Transverse colon (tissue), 4 donors: ENCODE measurements at regions not wholly inside any gene's neighbourhood (a gene's known extent, or its start where the extent isn't known, plus 50 kb on each side); places are given as distances from the start of the nearest gene placed in this dataset.

Source experiments
- DNase-seq: peaks from one replicate; pipeline ENCODE4 v3.0.0-alpha.2; 2019
- H3K27ac ChIP-seq, 4 donors: fragments of 200-600 bp; sonication (generic); 2 replicates each; pipeline ENCODE4 v1.5.1; 2016 to 2018; ENCODE audit warnings: inconsistent platforms in 4 of 4
- H3K27me3 ChIP-seq: fragments of 200-600 bp; sonication (generic); 2 replicates; pipeline ENCODE4 v1.5.1; 2017; ENCODE audit warnings: inconsistent platforms
- H3K36me3 ChIP-seq, 4 donors: fragments of 200-600 bp; sonication (generic); 2 replicates each; pipeline ENCODE4 v1.5.1; 2017 to 2019; ENCODE audit warnings: inconsistent platforms in 4 of 4
- H3K4me1 ChIP-seq, 4 donors: fragments of 200-600 bp; sonication (generic); 2 replicates each; pipeline ENCODE4 v1.5.1; 2017 to 2020; ENCODE audit warnings: inconsistent platforms in 4 of 4
- H3K4me3 ChIP-seq, 4 donors: fragments of 200-600 bp; sonication (generic); 1 replicate in 1 of 4; 2 replicates in 3 of 4; pipeline versions ENCODE4 v1.5.1 to v1.6.1; 2017 to 2019; ENCODE audit warnings: inconsistent platforms in 4 of 4
- H3K9me3 ChIP-seq, 2 donors: fragments of 200-600 bp; sonication (generic); 2 replicates each; pipeline ENCODE4 v1.5.1; 2017 to 2019; ENCODE audit warnings: inconsistent platforms in 2 of 2
- CTCF ChIP-seq, 5 experiments: fragments of 200-600 bp in 3 of 5; fragments of 450-650 bp in 2 of 5; sonication (generic) in 3 of 5; IDR thresholded peaks; 1 replicate in 2 of 5; 2 replicates in 3 of 5; pipeline ENCODE4 v1.5.1; 2016 to 2017; ENCODE audit warnings: antibody characterized with exemption in 5 of 5, inconsistent platforms in 3 of 5, mild to moderate bottlenecking in 2 of 5, moderate library complexity in 1 of 5
- EP300 ChIP-seq: sonication (generic); formaldehyde crosslinking; IDR thresholded peaks from one replicate; pipeline ENCODE4 v1.6.1; 2017; ENCODE audit warnings: antibody characterized with exemption, low read depth
- POLR2A ChIP-seq: fragments of 450-650 bp; IDR thresholded peaks from one replicate; pipeline ENCODE4 v1.6.1; 2016; ENCODE audit warnings: antibody characterized with exemption, mild to moderate bottlenecking, moderate library complexity
- POLR2AphosphoS5 ChIP-seq, 3 donors: sonication (generic); formaldehyde crosslinking; IDR thresholded peaks; one replicate each; pipeline ENCODE4 v1.6.1; 2016; ENCODE audit warnings: antibody characterized with exemption in 3 of 3
- WGBS, 2 donors: methylation state at CpG; one replicate each; pipeline ENCODE4 v1.1.5; 2018; ENCODE audit warnings: low coverage in 1 of 2; 5-methylcytosine and 5-hydroxymethylcytosine counted together
- in situ Hi-C, 4 donors: fragments of 200-750 bp; cut with MboI; loops; one replicate each; pipeline versions ENCODE4 v1.15.0 to v1.15.1; 2017; ENCODE audit warnings: low sequenced_read_pairs in 3 of 4, low pct_ligation_motif_present in 1 of 4, low pct_unique_long_range_greater_than_20kb in 1 of 4
- intact Hi-C: fragments of 100-400 bp; cut with DNase I; formaldehyde crosslinking; loops from one replicate; pipeline ENCODE4 v1.15.1; 2023; ENCODE audit warnings: low total_unique reads

GRCh38 chr13:76724421-76724820 lies 161.8 kb downstream of the KCTD12 start:
- WGBS, 2 donors = 65 to 72% methylated on average over 2 of the region's 2 CpGs
- intact Hi-C loops (no loop called here), in situ Hi-C loops (no loop called here)
- no peaks in the 10 kb centered on the region for H3K27me3 ChIP-seq
- no peak for DNase-seq
- H3K36me3 ChIP-seq = no peaks in the 10 kb centered on the region
- no peaks in the 10 kb centered on the region for H3K9me3 ChIP-seq
- no peak for TF ChIP-seq POLR2AphosphoS5 (IDR thresholded peaks at IDR 0.05)
- no peak for TF ChIP-seq CTCF (IDR thresholded peaks at IDR 0.05)
- TF ChIP-seq EP300 = no peak
- TF ChIP-seq POLR2A = no peak
- H3K4me3 ChIP-seq = no peak overlapping the region
- peaks cover 0 to 9% (median 3%) of the 10 kb centered on the region in 4 donors for H3K4me1 ChIP-seq
- no peak overlapping the region for H3K27ac ChIP-seq

DNA sequence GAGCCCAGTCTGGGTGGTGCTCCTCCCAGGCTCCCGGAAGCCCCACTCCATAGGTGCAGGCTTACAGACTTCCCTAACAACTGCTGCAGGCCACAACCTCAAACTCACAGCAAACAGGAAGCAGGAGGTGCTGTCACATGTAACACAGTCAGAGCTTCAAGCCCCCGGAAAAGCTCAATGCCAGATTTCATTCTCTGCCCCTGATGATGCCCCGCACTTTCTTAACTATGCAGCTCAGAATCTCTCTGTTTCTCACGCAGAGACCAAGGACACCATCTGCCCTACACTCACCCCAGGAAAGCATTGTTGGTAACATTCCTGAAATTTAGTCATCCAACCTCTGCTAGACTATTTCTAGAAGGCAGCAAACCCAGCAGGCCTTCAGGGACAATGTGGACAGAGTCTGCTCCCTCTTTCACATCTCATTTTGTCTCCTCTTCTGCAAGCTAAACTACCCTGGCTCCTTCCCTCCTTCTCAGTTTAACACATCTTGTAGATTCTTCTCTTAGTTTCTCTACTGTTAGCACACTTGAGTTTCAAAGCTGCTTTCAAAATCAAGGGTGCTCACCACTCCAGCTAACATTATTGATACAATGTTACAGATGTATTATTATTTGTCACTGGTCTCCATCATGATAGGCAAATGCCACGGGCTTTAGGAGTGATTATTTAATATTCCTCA lies 162.5 kb downstream of the KCTD12 start:
- DNase-seq = peak; percentile 11
- whole genome bisulfite sequencing, 2 donors = 71 to 91% methylated on average over 1 to 5 of the region's 5 CpGs
- intact Hi-C loops = no loop called here

DNA sequence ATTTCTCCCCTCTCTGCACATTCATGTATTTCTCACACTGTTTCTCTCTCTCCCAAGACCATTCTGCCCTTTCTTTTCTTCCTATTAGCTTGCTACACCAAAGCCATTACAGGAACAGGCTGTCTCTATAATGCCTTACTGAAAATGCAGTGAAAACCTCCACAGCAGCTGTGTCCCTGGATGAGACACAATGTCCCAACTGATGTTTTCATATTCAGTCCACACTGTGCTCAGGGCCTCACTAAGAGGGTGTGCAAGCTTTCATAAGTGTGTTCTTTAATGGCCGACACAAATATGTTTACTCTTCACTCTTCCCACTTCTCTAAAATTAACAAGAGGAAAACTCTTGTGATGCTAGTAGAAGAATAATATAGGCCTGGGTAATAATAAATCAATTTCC lies 163.4 kb downstream of the KCTD12 start:
- TF ChIP-seq CTCF (IDR thresholded peaks at IDR 0.05) = no peak
- TF ChIP-seq POLR2AphosphoS5 (IDR thresholded peaks at IDR 0.05) = no peak
- no peak for TF ChIP-seq EP300
- no peak for TF ChIP-seq POLR2A
- 73 to 79% methylated on average over 1 of the region's 1 CpG for WGBS, 2 donors
- Histone ChIP-seq H3K27me3 (no peaks in the 10 kb centered on the region), H3K9me3 (no peaks in the 10 kb centered on the region), H3K4me1 (peaks cover 0 to 9% (median 3%) of the 10 kb centered on the region in 4 donors), H3K27ac (no peak overlapping the region), H3K36me3 (no peaks in the 10 kb centered on the region), H3K4me3 (no peak overlapping the region)
- intact Hi-C loops (no loop called here), in situ Hi-C loops (no loop called here)
- DNase-seq = no peak

More for the DNA sequence above, 162.5 kb downstream of the KCTD12 start:
- Histone ChIP-seq H3K4me1 (peaks cover 0 to 9% (median 3%) of the 10 kb centered on the region in 4 donors), H3K4me3 (no peak overlapping the region), H3K27ac (peak overlapping the region in 1 of 4 donors; percentile 21), H3K27me3 (no peaks in the 10 kb centered on the region), H3K36me3 (no peaks in the 10 kb centered on the region), H3K9me3 (no peaks in the 10 kb centered on the region)
- TF ChIP-seq CTCF (IDR thresholded peaks at IDR 0.05) = no peak
- no peak for TF ChIP-seq POLR2AphosphoS5 (IDR thresholded peaks at IDR 0.05)
- no peak for TF ChIP-seq POLR2A
- TF ChIP-seq EP300 = no peak
- in situ Hi-C loops = no loop called here

DNA sequence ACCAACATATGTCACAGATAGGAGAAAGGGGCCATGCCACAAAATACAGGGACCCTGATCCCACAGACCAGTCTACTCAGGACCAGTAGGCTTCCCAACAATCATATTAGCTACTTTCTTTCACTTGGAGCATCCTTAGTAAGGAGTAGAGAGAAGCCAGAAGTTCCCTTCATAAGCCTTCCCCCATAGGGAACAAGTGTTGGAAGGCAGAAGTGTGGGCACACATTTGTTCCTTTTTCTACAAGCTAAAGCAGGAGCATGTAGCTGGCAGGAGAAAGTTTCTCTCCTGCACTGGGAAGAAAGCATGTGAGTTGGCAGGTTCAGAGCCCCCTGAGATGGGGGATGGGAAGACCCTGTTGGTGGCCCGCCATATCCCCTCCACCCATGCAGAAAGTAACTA lies 165.4 kb downstream of the KCTD12 start:
- no peaks in the 10 kb centered on the region for H3K27me3 ChIP-seq
- peaks cover 0 to 9% (median 3%) of the 10 kb centered on the region in 4 donors for H3K4me1 ChIP-seq
- in situ Hi-C loops (no loop called here), intact Hi-C loops (no loop called here)
- H3K9me3 ChIP-seq = no peaks in the 10 kb centered on the region
- H3K4me3 ChIP-seq = no peak overlapping the region
- H3K27ac ChIP-seq = no peak overlapping the region
- TF ChIP-seq CTCF (IDR thresholded peaks at IDR 0.05) (no peak), EP300 (no peak), POLR2A (no peak), POLR2AphosphoS5 (IDR thresholded peaks at IDR 0.05) (no peak)
- no peaks in the 10 kb centered on the region for H3K36me3 ChIP-seq
- 89 to 94% methylated on average over 1 of the region's 1 CpG for WGBS, 2 donors
- no peak for DNase-seq
